ENCODE measurements at regions not wholly inside any gene's neighbourhood (a gene's known extent, or its start where the extent isn't known, plus 50 kb on each side); places are given as distances from the start of the nearest gene placed in this dataset.

- H3K27ac ChIP-seq (ENCODE audit: extremely low read depth, low read depth, low read length), result peak overlapping the region; percentile 84
- peaks cover 54 to 69% of the 10 kb centered on the region in 2 experiments for H3K4me1 ChIP-seq (replicated peaks in 1 of 2; ENCODE audit: control insufficient read depth in 2 of 2, insufficient read depth in 2 of 2, low read length in 2 of 2)
- peak; percentile 84 for ATAC-seq
- no peaks in the 10 kb centered on the region for H3K36me3 ChIP-seq (ENCODE audit: control insufficient read depth, insufficient read depth, low read length)
- peak; percentile 97 for FAIRE-seq
- 4% methylated on average over 6 of the region's 6 CpGs for WGBS (ENCODE audit: insufficient coverage, low coverage, missing lambda C conversion rate)
- peak overlapping the region; percentile 54 for H2AFZ ChIP-seq (ENCODE audit: low read depth, low read length)
- no peaks in the 10 kb centered on the region for H3K27me3 ChIP-seq (ENCODE audit: control insufficient read depth in 2 of 2, insufficient read depth in 2 of 2, low read length in 2 of 2)
- H3K4me2 ChIP-seq (ENCODE audit: insufficient read depth, low read length), result peak overlapping the region; percentile 62
- peak overlapping the region in 1 of 2 experiments; percentile 60; a peak in 2 of 4 replicates for H3K9ac ChIP-seq (ENCODE audit: insufficient read depth in 1 of 2, low read depth in 2 of 2, low read length in 2 of 2)
- H3K4me3 ChIP-seq, result no peak overlapping the region
- H3K9me3 ChIP-seq (replicated peaks; ENCODE audit: control insufficient read depth, insufficient read depth, low read depth, low read length), result no peaks in the 10 kb centered on the region
- no peaks in the 10 kb centered on the region for H4K20me1 ChIP-seq (replicated peaks; ENCODE audit: control insufficient read depth, insufficient read depth, low read length)
- in situ Hi-C loops (cut with MboI) (no loop called here), intact Hi-C loops (cut with micrococcal nuclease) (loop anchor here (1.0 to 2.0 kb wide), 3 partner anchors 26 to 52 kb away; partner anchors contain the start of gene LMO2)
- ChIA-PET CTCF (ENCODE audit: low intra/inter-chr PET ratio) (no interaction called here), POLR2A (interaction anchor here (0.6 to 3.0 kb wide), 13 partner anchors 8 to 161 kb away, joined by 3 to 12 read pairs (median 4); partner anchors contain the start of genes CAPRIN1 and LMO2)
- no TSS peak for BruUV-seq (replicated peaks)
- no peaks in the 10 kb centered on the region for H3K9me1 ChIP-seq (ENCODE audit: control insufficient read depth, insufficient read depth, low read length)
- DNase-seq (ENCODE audit: extremely low read depth in 1 of 4, low spot score in 3 of 4), result peak; percentile 95 to 98 (median 96)
- H3K79me2 ChIP-seq (ENCODE audit: control insufficient read depth, insufficient read depth, low read length), result no peaks in the 10 kb centered on the region; the same call in 2 of the 3 replicates
- peak; percentile 100 for TF ChIP-seq CBFA2T3 (IDR thresholded peaks at IDR 0.05)
- TF ChIP-seq ZNF780A (CRISPR knock-in tag; IDR thresholded peaks at IDR 0.05), result no peak
- TF ChIP-seq ZNF354B (CRISPR knock-in tag; IDR thresholded peaks at IDR 0.05), result peak; percentile 42; the same call in 1 of the 2 replicates
- TF ChIP-seq ZNF395 (CRISPR knock-in tag; IDR thresholded peaks at IDR 0.05), result peak; percentile 99
- no peak for TF ChIP-seq IFI16 (CRISPR knock-in tag; IDR thresholded peaks at IDR 0.05)
- TF ChIP-seq MCM5 (IDR thresholded peaks at IDR 0.05; ENCODE audit: low read depth), result no peak
- peak; percentile 100 for TF ChIP-seq CCNT2 (IDR thresholded peaks at IDR 0.05; ENCODE audit: borderline replicate concordance, extremely low read depth, insufficient read length, low read depth, low read length)
- no peak for TF ChIP-seq SETDB1 (IDR thresholded peaks at IDR 0.05; ENCODE audit: low read length)
- peak; percentile 100 for TF ChIP-seq PHB2 (IDR thresholded peaks at IDR 0.05; ENCODE audit: low read depth)
- TF ChIP-seq ZNF311 (CRISPR knock-in tag; IDR thresholded peaks at IDR 0.05), result peak; percentile 96
- peak; percentile 100 for TF ChIP-seq POLR2AphosphoS5 (IDR thresholded peaks at IDR 0.05; ENCODE audit: control insufficient read depth, insufficient read depth, low read depth, low read length)
- peak; percentile 79 for TF ChIP-seq NFE2 (IDR thresholded peaks at IDR 0.05; ENCODE audit: low read depth)
- TF ChIP-seq ATF6 (CRISPR knock-in tag; IDR thresholded peaks at IDR 0.05), result no peak
- no peak for TF ChIP-seq SRSF3 (IDR thresholded peaks at IDR 0.05; ENCODE audit: insufficient read depth, low read length)
- no peak for TF ChIP-seq THAP12 (CRISPR knock-in tag; IDR thresholded peaks at IDR 0.05)
- TF ChIP-seq SMARCA4 (IDR thresholded peaks at IDR 0.05), result peak; percentile 99
Observed at GRCh38 chr11:33944693-33945424, 53.0 kb upstream of the LMO2 start.

Data from K562 (cell line).